EL (cell line): ENCODE measurements at regions not wholly inside any gene's neighbourhood (a gene's known extent, or its start where the extent isn't known, plus 50 kb on each side); places are given as distances from the start of the nearest gene placed in this dataset.
A peak's percentile ranks its signal among the peaks of the same experiment; 100 is the strongest.
"Not testable (repeated sequence)": the region's sequence is repeated elsewhere in the genome, so short reads cannot be mapped to it uniquely, and the experiment has no call there.

Experiments
- DNase-seq: peaks from one replicate; pipeline ENCODE4 v3.0.0-alpha.2; 2016

GRCh38 chr4:145293658-145294057 is 113.3 kb upstream of the OTUD4 start:
- DNase-seq: peak; percentile 13

GRCh38 chr4:145290955-145291354 is 110.6 kb upstream of the OTUD4 start:
- DNase-seq: no peak

- DNase-seq: no peak
These were observed 109.2 kb upstream of the OTUD4 start for GRCh38 chr4:145289403-145290076.

- no peak for DNase-seq
These were observed 107.0 kb upstream of the OTUD4 start for GRCh38 chr4:145287351-145287750.

GRCh38 chr4:145285928-145286327 is 105.5 kb upstream of the OTUD4 start:
- peak; percentile 14 for DNase-seq

- DNase-seq: no peak
These were observed 103.5 kb upstream of the OTUD4 start for GRCh38 chr4:145283909-145284308.

GRCh38 chr4:145281951-145282350 is 101.6 kb upstream of the OTUD4 start:
- no peak for DNase-seq

- no peak for DNase-seq
These were observed 100.8 kb upstream of the OTUD4 start for GRCh38 chr4:145281224-145281623.

- DNase-seq: no peak
These were observed 100.2 kb upstream of the OTUD4 start for GRCh38 chr4:145280541-145280940.

- peak; percentile 74 for DNase-seq
These were observed 99.0 kb upstream of the OTUD4 start for GRCh38 chr4:145279122-145279960.

- peak; percentile 28 for DNase-seq
These were observed 98.1 kb upstream of the OTUD4 start for GRCh38 chr4:145278341-145279121.

GRCh38 chr4:145277011-145277410 is 96.6 kb upstream of the OTUD4 start:
- DNase-seq: no peak

- DNase-seq: no peak
These were observed 95.7 kb upstream of the OTUD4 start for GRCh38 chr4:145276050-145276449.

- DNase-seq: no peak
These were observed 90.8 kb upstream of the OTUD4 start for GRCh38 chr4:145271194-145271593.

- no peak for DNase-seq
These were observed 86.5 kb upstream of the OTUD4 start for GRCh38 chr4:145266881-145267280.

- DNase-seq: no peak
These were observed 79.7 kb upstream of the OTUD4 start for GRCh38 chr4:145260091-145260490.

- DNase-seq: not testable (repeated sequence)
These were observed 74.9 kb upstream of the OTUD4 start for GRCh38 chr4:145255311-145255710.

GRCh38 chr4:145252190-145252589 is 71.8 kb upstream of the OTUD4 start:
- DNase-seq: no peak

- no peak for DNase-seq
These were observed 71.0 kb upstream of the OTUD4 start for GRCh38 chr4:145251391-145251790.

GRCh38 chr4:145248971-145249370 is 68.6 kb upstream of the OTUD4 start:
- DNase-seq: no peak

- DNase-seq: no peak
These were observed 68.1 kb upstream of the OTUD4 start for GRCh38 chr4:145248502-145248901.

- peak; percentile 57 for DNase-seq
These were observed 53.8 kb upstream of the OTUD4 start for GRCh38 chr4:145234091-145234706.
